Keratinocyte (primary cell): ENCODE measurements at regions not wholly inside any gene's neighbourhood (a gene's known extent, or its start where the extent isn't known, plus 50 kb on each side); places are given as distances from the start of the nearest gene placed in this dataset.

Experiments used
- DNase-seq: peaks from one replicate; pipeline ENCODE4 v3.0.0-alpha.2; 2011; ENCODE audit warnings: low read depth, missing footprints, low spot score
- FAIRE-seq: peaks from 2 replicates; lab custom pipeline; 2011; peaks lifted over from hg19 to GRCh38; lab: Jason Lieb, UNC
- H2AFZ ChIP-seq: 2 replicates; pipeline ENCODE4 v1.6.0; 2012; ENCODE audit warnings: low read length, control low read depth, inconsistent platforms; ENCODE audit not compliant: control insufficient read depth
- H3K27ac ChIP-seq: 2 replicates; pipeline ENCODE4 v1.5.1; 2011; ENCODE audit warnings: low read length; ENCODE audit not compliant: control insufficient read depth, insufficient read depth
- H3K27me3 ChIP-seq: 3 replicates; pipeline ENCODE4 v1.6.0; 2011; ENCODE audit warnings: low read length; ENCODE audit not compliant: control insufficient read depth, insufficient read depth; ENCODE audit errors: extremely low read depth
- H3K36me3 ChIP-seq, 2 experiments: 2 replicates in 1 of 2; 3 replicates in 1 of 2; pipeline ENCODE4 v1.5.1; 2011; ENCODE audit warnings: low read length in 2 of 2, mild to moderate bottlenecking in 1 of 2; ENCODE audit not compliant: control insufficient read depth in 2 of 2, insufficient read depth in 2 of 2; ENCODE audit errors: extremely low read depth in 1 of 2
- H3K4me1 ChIP-seq: 3 replicates; pipeline ENCODE4 v1.5.1; 2011; ENCODE audit warnings: low read length; ENCODE audit not compliant: control insufficient read depth, insufficient read depth; ENCODE audit errors: extremely low read depth
- H3K4me2 ChIP-seq: 3 replicates; pipeline ENCODE4 v1.6.0; 2011; ENCODE audit warnings: low read depth, low read length; ENCODE audit not compliant: control insufficient read depth, insufficient read depth; ENCODE audit errors: extremely low read depth
- H3K4me3 ChIP-seq, 3 experiments: fragments of 200-600 bp in 1 of 3; sonication (generic) in 1 of 3; 2 replicates in 2 of 3; 3 replicates in 1 of 3; pipeline ENCODE4 v1.5.1; 2011 to 2016; ENCODE audit warnings: low read length in 3 of 3, mild to moderate bottlenecking in 3 of 3, control low read depth in 2 of 3, inconsistent platforms in 1 of 3, low read depth in 1 of 3, mixed read lengths in 1 of 3, mixed run types in 1 of 3, moderate library complexity in 1 of 3; ENCODE audit not compliant: control insufficient read depth in 2 of 3, insufficient read depth in 2 of 3; ENCODE audit errors: extremely low read depth in 1 of 3
- H3K79me2 ChIP-seq: 2 replicates; pipeline ENCODE4 v1.6.0; 2012; ENCODE audit warnings: low read length; ENCODE audit not compliant: control insufficient read depth, insufficient read depth
- H3K9ac ChIP-seq: 3 replicates; pipeline ENCODE4 v1.6.0; 2011; ENCODE audit warnings: low read length; ENCODE audit not compliant: control insufficient read depth, insufficient read depth; ENCODE audit errors: extremely low read depth
- H3K9me1 ChIP-seq: 3 replicates; pipeline ENCODE4 v1.6.0; 2011; ENCODE audit warnings: low read length; ENCODE audit not compliant: control insufficient read depth, insufficient read depth; ENCODE audit errors: extremely low read depth
- H3K9me3 ChIP-seq: 2 replicates; pipeline ENCODE4 v1.5.1; 2012; ENCODE audit warnings: low read depth, low read length; ENCODE audit not compliant: control insufficient read depth
- H4K20me1 ChIP-seq: 3 replicates; pipeline ENCODE4 v1.6.0; 2011; ENCODE audit warnings: low read length; ENCODE audit not compliant: control insufficient read depth, insufficient read depth; ENCODE audit errors: extremely low read depth
- EZH2 ChIP-seq: IDR thresholded peaks from one replicate; pipeline ENCODE4 v1.6.1; 2012; ENCODE audit warnings: inconsistent platforms, mild to moderate bottlenecking, low read length, moderate library complexity
- dilution Hi-C: fragments of 300-500 bp; cut with MboI; formaldehyde crosslinking; loops from one replicate; pipeline ENCODE4 v1.7.0; 2020; ENCODE audit warnings: low sequenced_read_pairs; ENCODE audit not compliant: extremely low pct_ligation_motif_present
- TF ChIP-seq, protein P1 (sequence below), 3 experiments: IDR thresholded peaks in 1 of 3; conservative IDR thresholded peaks in 1 of 3; optimal IDR thresholded peaks in 1 of 3; 2 replicates in 2 of 3; 3 replicates in 1 of 3; pipeline versions ENCODE3 to v1.5.1; 2011; ENCODE audit warnings: low read length in 3 of 3, mild to moderate bottlenecking in 3 of 3, moderate library complexity in 2 of 3, control low read depth in 1 of 3, inconsistent platforms in 1 of 3; ENCODE audit not compliant: insufficient read depth in 2 of 3; ENCODE audit errors: extremely low read depth in 1 of 3

DNA sequence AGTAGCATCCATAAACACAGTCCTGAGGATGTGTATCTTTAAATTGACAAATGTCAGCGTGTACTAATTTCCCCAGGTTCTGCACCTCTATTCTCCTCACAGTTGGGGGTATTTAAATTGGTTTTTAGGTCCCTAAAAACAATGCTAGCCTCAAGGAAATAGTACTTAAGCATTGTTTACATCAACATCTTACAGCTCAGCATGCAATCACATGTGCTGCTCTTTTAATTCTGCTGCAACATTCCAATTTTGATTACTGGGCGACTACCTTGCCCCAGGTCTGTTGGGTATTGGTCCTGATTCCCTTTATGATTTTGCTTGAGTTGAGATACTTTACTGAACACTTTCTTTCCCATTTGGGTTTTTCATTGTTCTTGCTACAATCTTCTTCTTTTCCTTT lies 616.6 kb downstream of the CCER1 start:
- Histone ChIP-seq H2AFZ (no peak overlapping the region), H3K4me2 (no peak overlapping the region), H3K79me2 (no peaks in the 10 kb centered on the region), H3K9me3 (no peaks in the 10 kb centered on the region), H3K9me1 (no peaks in the 10 kb centered on the region), H3K9ac (no peak overlapping the region), H4K20me1 (no peaks in the 10 kb centered on the region), H3K36me3 (no peaks in the 10 kb centered on the region), H3K4me3 (no peak overlapping the region), H3K4me1 (no peaks in the 10 kb centered on the region), H3K27ac (no peak overlapping the region), H3K27me3 (no peaks in the 10 kb centered on the region)
- DNase-seq, result no peak
- dilution Hi-C loops, result no loop called here
- TF ChIP-seq, protein P1, sequence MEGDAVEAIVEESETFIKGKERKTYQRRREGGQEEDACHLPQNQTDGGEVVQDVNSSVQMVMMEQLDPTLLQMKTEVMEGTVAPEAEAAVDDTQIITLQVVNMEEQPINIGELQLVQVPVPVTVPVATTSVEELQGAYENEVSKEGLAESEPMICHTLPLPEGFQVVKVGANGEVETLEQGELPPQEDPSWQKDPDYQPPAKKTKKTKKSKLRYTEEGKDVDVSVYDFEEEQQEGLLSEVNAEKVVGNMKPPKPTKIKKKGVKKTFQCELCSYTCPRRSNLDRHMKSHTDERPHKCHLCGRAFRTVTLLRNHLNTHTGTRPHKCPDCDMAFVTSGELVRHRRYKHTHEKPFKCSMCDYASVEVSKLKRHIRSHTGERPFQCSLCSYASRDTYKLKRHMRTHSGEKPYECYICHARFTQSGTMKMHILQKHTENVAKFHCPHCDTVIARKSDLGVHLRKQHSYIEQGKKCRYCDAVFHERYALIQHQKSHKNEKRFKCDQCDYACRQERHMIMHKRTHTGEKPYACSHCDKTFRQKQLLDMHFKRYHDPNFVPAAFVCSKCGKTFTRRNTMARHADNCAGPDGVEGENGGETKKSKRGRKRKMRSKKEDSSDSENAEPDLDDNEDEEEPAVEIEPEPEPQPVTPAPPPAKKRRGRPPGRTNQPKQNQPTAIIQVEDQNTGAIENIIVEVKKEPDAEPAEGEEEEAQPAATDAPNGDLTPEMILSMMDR (optimal IDR thresholded peaks at IDR 0.05 in 1 of 3, IDR thresholded peaks at IDR 0.05 in 1 of 3, conservative IDR thresholded peaks at IDR 0.05 in 1 of 3; ENCODE audit: extremely low read depth in 1 of 3, insufficient read depth in 2 of 3, low read length in 3 of 3), result no peak
- no peak for TF ChIP-seq EZH2
- no peak for FAIRE-seq

DNA sequence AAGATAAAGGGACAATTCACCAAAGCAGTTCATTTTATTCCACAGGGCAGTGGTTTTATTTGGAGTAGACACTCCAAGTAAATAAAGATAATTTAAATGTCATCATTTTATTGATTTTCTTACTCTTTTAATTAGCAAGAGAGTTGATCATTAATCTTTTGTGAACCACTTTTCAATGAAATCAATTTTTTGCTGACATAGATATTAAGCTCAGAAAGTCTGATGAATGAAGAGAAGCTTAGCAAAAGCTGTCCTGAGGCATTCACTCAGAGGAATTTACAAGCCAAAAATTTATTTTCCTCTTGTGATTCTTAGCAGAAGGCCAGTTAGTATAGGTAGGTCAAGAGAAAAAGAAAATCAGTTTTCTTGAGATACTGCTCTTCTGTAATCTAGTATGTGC lies 618.0 kb downstream of the CCER1 start:
- Histone ChIP-seq H3K9me3 (no peaks in the 10 kb centered on the region), H3K27ac (no peak overlapping the region), H3K4me1 (no peaks in the 10 kb centered on the region), H3K79me2 (no peaks in the 10 kb centered on the region), H3K27me3 (no peaks in the 10 kb centered on the region), H2AFZ (no peak overlapping the region), H3K4me3 (no peak overlapping the region), H3K4me2 (no peak overlapping the region), H3K9ac (no peak overlapping the region), H3K36me3 (no peaks in the 10 kb centered on the region), H4K20me1 (no peaks in the 10 kb centered on the region), H3K9me1 (no peaks in the 10 kb centered on the region)
- dilution Hi-C loops, result no loop called here
- FAIRE-seq, result no peak
- no peak for DNase-seq
- TF ChIP-seq, protein P1 (optimal IDR thresholded peaks at IDR 0.05 in 1 of 3, IDR thresholded peaks at IDR 0.05 in 1 of 3, conservative IDR thresholded peaks at IDR 0.05 in 1 of 3; ENCODE audit: extremely low read depth in 1 of 3, insufficient read depth in 2 of 3, low read length in 3 of 3), result no peak
- TF ChIP-seq EZH2, result no peak
